ENCODE measurements at regions not wholly inside any gene's neighbourhood (a gene's known extent, or its start where the extent isn't known, plus 50 kb on each side); places are given as distances from the start of the nearest gene placed in this dataset.

DNA sequence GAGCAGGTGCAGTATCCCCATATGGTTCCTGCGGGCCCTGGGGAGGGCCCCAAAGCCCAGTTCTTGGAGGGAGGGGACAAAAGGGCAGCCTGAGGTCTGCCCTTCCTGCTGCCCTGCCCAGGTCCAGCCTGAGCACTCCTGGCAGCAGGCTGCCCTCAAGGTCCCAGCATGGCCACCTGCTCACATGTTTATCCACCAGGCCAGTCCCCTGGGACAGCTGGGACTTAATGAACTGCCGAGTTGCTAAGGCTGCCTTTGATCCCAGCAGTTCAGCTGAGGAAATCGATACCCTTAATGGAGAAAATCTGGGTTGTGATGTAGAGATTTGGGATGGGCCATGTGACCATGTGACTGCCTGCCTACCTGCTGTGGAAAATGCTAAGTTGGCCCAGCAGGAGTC lies 146.2 kb downstream of the TRIM29 start:
- Histone ChIP-seq H3K9ac (ENCODE audit: control insufficient read depth, insufficient read depth, low read length) (no peak overlapping the region), H3K27ac (ENCODE audit: control insufficient read depth, insufficient read depth) (no peak overlapping the region), H4K20me1 (ENCODE audit: control insufficient read depth, insufficient read depth) (no peaks in the 10 kb centered on the region), H3K4me3 (no peak overlapping the region), H3K27me3 (replicated peaks in 1 of 2; ENCODE audit: control insufficient read depth in 2 of 2, insufficient read depth in 2 of 2, low read length in 1 of 2) (peaks cover 11 to 21% of the 10 kb centered on the region in 2 experiments), H3K36me3 (ENCODE audit: control insufficient read depth in 2 of 2, insufficient read depth in 2 of 2, low read length in 1 of 2) (no peaks in the 10 kb centered on the region), H3K79me2 (ENCODE audit: control insufficient read depth, insufficient read depth, low read length) (no peaks in the 10 kb centered on the region), H3K4me2 (ENCODE audit: control insufficient read depth, insufficient read depth) (no peak overlapping the region), H3K4me1 (ENCODE audit: control insufficient read depth, insufficient read depth, low read length) (no peaks in the 10 kb centered on the region), H3K9me3 (replicated peaks; ENCODE audit: control insufficient read depth, insufficient read depth, low read length) (no peaks in the 10 kb centered on the region), H2AFZ (ENCODE audit: control insufficient read depth, low read depth, low read length) (no peak overlapping the region)
- RAD21 ChIA-PET (ENCODE audit: unreplicated experiment): no interaction called here
- no peak for TF ChIP-seq RAD21 (IDR thresholded peaks at IDR 0.05; ENCODE audit: insufficient read depth, low read depth, low read length)
- no peak for TF ChIP-seq STAT3 (IDR thresholded peaks at IDR 0.05; ENCODE audit: low read depth, low read length)
- DNase-seq (ENCODE audit: low read depth, low spot score) (no peak), FAIRE-seq (no peak), ATAC-seq (no peak)
- in situ Hi-C loops (cut with MboI) (no loop called here), intact Hi-C loops (cut with micrococcal nuclease; ENCODE audit: unreplicated experiment) (no loop called here)
- CTCF ChIA-PET: no interaction called here
- WGBS (ENCODE audit: insufficient coverage, insufficient replicate concordance, low lambda C conversion rate, missing lambda C conversion rate): 5% methylated on average over 3 of the region's 3 CpGs
- SMC1A ChIA-PET (ENCODE audit: uncharacterized antibody, unreplicated experiment): no interaction called here
- no TSS peak for BruUV-seq (replicated peaks)
- POLR2A ChIA-PET: no interaction called here

DNA sequence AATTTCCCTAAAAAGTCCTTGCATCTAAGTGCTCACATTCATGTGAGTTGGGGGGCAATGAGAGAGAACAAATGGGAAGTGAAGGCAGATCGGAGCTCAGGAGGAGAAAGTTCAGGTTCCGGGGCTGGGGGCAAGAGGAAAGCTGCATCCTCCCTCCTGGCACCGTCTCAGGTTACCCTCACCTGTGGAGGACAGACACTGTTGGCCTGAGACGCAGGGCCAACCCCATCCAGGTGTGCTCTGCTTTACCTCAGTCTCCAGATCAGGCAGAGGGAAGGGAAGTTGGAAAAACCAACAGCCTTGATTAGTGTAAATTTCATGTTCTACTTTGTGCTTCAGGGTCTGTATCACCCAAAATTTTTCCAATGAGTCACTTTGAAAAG lies 146.9 kb downstream of the TRIM29 start:
- in situ Hi-C loops (cut with MboI): no loop called here
- intact Hi-C loops (cut with micrococcal nuclease; ENCODE audit: unreplicated experiment): no loop called here
- Histone ChIP-seq H3K36me3 (ENCODE audit: control insufficient read depth in 2 of 2, insufficient read depth in 2 of 2, low read length in 1 of 2) (no peaks in the 10 kb centered on the region), H3K4me2 (ENCODE audit: control insufficient read depth, insufficient read depth) (no peak overlapping the region), H3K9ac (ENCODE audit: control insufficient read depth, insufficient read depth, low read length) (no peak overlapping the region), H4K20me1 (ENCODE audit: control insufficient read depth, insufficient read depth) (no peaks in the 10 kb centered on the region), H3K9me3 (replicated peaks; ENCODE audit: control insufficient read depth, insufficient read depth, low read length) (no peaks in the 10 kb centered on the region), H3K79me2 (ENCODE audit: control insufficient read depth, insufficient read depth, low read length) (no peaks in the 10 kb centered on the region), H2AFZ (ENCODE audit: control insufficient read depth, low read depth, low read length) (no peak overlapping the region), H3K4me1 (ENCODE audit: control insufficient read depth, insufficient read depth, low read length) (no peaks in the 10 kb centered on the region), H3K4me3 (no peak overlapping the region), H3K27ac (ENCODE audit: control insufficient read depth, insufficient read depth) (no peak overlapping the region), H3K27me3 (replicated peaks in 1 of 2; ENCODE audit: control insufficient read depth in 2 of 2, insufficient read depth in 2 of 2, low read length in 1 of 2) (peaks cover 11 to 21% of the 10 kb centered on the region in 2 experiments)
- DNase-seq (ENCODE audit: low read depth, low spot score) (no peak), ATAC-seq (no peak), FAIRE-seq (no peak)
- 6% methylated on average over 4 of the region's 4 CpGs for WGBS (ENCODE audit: insufficient coverage, insufficient replicate concordance, low lambda C conversion rate, missing lambda C conversion rate)
- BruUV-seq (replicated peaks): no TSS peak
- SMC1A ChIA-PET (ENCODE audit: uncharacterized antibody, unreplicated experiment): no interaction called here
- CTCF ChIA-PET: no interaction called here
- POLR2A ChIA-PET: no interaction called here
- RAD21 ChIA-PET (ENCODE audit: unreplicated experiment): no interaction called here
- TF ChIP-seq TCF3 (IDR thresholded peaks at IDR 0.05; ENCODE audit: borderline replicate concordance, insufficient read depth, low read depth, low read length): no peak
- no peak for TF ChIP-seq CHD2 (IDR thresholded peaks at IDR 0.05; ENCODE audit: borderline replicate concordance, low read depth, low read length)
- TF ChIP-seq ZNF217 (IDR thresholded peaks at IDR 0.05): no peak
- TF ChIP-seq KAT2A (conservative IDR thresholded peaks at IDR 0.05; ENCODE audit: control insufficient read depth, low read depth, low read length): no peak
- TF ChIP-seq ATF2 (IDR thresholded peaks at IDR 0.05; ENCODE audit: low read length): no peak
- TF ChIP-seq NR2C2 (IDR thresholded peaks at IDR 0.05; ENCODE audit: borderline replicate concordance, control insufficient read depth, insufficient read length, low read depth): no peak
- TF ChIP-seq TARDBP (IDR thresholded peaks at IDR 0.05; ENCODE audit: borderline replicate concordance): no peak
- TF ChIP-seq, protein P1, sequence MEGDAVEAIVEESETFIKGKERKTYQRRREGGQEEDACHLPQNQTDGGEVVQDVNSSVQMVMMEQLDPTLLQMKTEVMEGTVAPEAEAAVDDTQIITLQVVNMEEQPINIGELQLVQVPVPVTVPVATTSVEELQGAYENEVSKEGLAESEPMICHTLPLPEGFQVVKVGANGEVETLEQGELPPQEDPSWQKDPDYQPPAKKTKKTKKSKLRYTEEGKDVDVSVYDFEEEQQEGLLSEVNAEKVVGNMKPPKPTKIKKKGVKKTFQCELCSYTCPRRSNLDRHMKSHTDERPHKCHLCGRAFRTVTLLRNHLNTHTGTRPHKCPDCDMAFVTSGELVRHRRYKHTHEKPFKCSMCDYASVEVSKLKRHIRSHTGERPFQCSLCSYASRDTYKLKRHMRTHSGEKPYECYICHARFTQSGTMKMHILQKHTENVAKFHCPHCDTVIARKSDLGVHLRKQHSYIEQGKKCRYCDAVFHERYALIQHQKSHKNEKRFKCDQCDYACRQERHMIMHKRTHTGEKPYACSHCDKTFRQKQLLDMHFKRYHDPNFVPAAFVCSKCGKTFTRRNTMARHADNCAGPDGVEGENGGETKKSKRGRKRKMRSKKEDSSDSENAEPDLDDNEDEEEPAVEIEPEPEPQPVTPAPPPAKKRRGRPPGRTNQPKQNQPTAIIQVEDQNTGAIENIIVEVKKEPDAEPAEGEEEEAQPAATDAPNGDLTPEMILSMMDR (IDR thresholded peaks at IDR 0.05 in 2 of 3, conservative IDR thresholded peaks at IDR 0.05 in 1 of 3; ENCODE audit: control insufficient read depth in 2 of 3, extremely low read depth in 1 of 3, insufficient read depth in 1 of 3, low read depth in 3 of 3, low read length in 3 of 3): no peak
- no peak for TF ChIP-seq MTA2 (IDR thresholded peaks at IDR 0.05; ENCODE audit: low read depth)
- no peak for TF ChIP-seq ELK1 (IDR thresholded peaks at IDR 0.05; ENCODE audit: low read depth, low read length)
